GM12878 (cell line): ENCODE measurements at regions not wholly inside any gene's neighbourhood (a gene's known extent, or its start where the extent isn't known, plus 50 kb on each side); places are given as distances from the start of the nearest gene placed in this dataset.

Experiments used
- ETV6 ChIP-seq, 2 experiments: fragments of 450-650 bp in 1 of 2; IDR thresholded peaks in 1 of 2; conservative IDR thresholded peaks in 1 of 2; 2 replicates each; pipeline ENCODE4 v1.6.1; 2014; ENCODE audit warnings: antibody characterized with exemption in 1 of 2, borderline replicate concordance in 1 of 2, low read depth in 1 of 2, mild to moderate bottlenecking in 1 of 2, moderate library complexity in 1 of 2
- HDAC6 ChIP-seq: fragments of 200-600 bp; sonication (generic); IDR thresholded peaks from one replicate; pipeline ENCODE4 v1.8.0; 2017; ENCODE audit warnings: antibody characterized with exemption; ENCODE audit not compliant: unreplicated experiment
- POU2F2 ChIP-seq: IDR thresholded peaks from 3 replicates; pipeline ENCODE4 v1.6.1; 2011; ENCODE audit warnings: low read depth, mild to moderate bottlenecking, low read length, borderline replicate concordance
- YBX1 ChIP-seq: fragments of 450-650 bp; IDR thresholded peaks from 2 replicates; pipeline ENCODE4 v1.6.1; 2016; ENCODE audit warnings: antibody characterized with exemption
- TF ChIP-seq, protein P1 (sequence below): IDR thresholded peaks from 2 replicates; pipeline ENCODE4 v1.6.1; 2011; ENCODE audit warnings: borderline replicate concordance, low read depth, mild to moderate bottlenecking, moderate library complexity, mixed read lengths, low read length; ENCODE audit not compliant: insufficient read depth; ENCODE audit errors: extremely low read length
- TF ChIP-seq, protein P2 (sequence below): fragments of 450-650 bp; IDR thresholded peaks from 2 replicates; pipeline ENCODE4 v1.6.1; 2014; ENCODE audit warnings: mild to moderate bottlenecking
- TF ChIP-seq, protein P3 (sequence below): IDR thresholded peaks from 2 replicates; pipeline ENCODE4 v1.6.1; 2012; ENCODE audit warnings: mild to moderate bottlenecking, low read depth, low read length

DNA sequence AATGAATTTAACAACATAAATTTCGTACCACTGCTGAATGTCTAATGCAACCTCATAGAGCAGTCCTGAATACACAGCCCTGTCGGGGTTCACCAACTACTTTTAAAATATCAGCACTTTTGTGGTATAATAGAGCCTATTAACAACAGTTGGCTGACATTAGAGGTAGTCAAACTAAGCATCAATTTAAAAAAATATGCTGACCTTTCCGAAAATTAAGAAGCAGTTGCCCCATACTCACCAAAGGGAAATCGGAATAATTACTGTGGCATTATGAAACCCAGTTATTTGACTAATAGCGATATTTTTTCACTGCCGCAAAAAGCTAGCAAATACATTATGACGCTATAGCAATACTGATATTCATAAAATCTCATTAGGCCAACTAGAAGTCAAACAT is 273.5 kb upstream of the PPARGC1A start (continued):
- TF ChIP-seq, protein P1, sequence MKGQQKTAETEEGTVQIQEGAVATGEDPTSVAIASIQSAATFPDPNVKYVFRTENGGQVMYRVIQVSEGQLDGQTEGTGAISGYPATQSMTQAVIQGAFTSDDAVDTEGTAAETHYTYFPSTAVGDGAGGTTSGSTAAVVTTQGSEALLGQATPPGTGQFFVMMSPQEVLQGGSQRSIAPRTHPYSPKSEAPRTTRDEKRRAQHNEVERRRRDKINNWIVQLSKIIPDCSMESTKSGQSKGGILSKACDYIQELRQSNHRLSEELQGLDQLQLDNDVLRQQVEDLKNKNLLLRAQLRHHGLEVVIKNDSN, result no peak
- TF ChIP-seq, protein P2, sequence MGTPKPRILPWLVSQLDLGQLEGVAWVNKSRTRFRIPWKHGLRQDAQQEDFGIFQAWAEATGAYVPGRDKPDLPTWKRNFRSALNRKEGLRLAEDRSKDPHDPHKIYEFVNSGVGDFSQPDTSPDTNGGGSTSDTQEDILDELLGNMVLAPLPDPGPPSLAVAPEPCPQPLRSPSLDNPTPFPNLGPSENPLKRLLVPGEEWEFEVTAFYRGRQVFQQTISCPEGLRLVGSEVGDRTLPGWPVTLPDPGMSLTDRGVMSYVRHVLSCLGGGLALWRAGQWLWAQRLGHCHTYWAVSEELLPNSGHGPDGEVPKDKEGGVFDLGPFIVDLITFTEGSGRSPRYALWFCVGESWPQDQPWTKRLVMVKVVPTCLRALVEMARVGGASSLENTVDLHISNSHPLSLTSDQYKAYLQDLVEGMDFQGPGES, result no peak
- TF ChIP-seq, protein P3, sequence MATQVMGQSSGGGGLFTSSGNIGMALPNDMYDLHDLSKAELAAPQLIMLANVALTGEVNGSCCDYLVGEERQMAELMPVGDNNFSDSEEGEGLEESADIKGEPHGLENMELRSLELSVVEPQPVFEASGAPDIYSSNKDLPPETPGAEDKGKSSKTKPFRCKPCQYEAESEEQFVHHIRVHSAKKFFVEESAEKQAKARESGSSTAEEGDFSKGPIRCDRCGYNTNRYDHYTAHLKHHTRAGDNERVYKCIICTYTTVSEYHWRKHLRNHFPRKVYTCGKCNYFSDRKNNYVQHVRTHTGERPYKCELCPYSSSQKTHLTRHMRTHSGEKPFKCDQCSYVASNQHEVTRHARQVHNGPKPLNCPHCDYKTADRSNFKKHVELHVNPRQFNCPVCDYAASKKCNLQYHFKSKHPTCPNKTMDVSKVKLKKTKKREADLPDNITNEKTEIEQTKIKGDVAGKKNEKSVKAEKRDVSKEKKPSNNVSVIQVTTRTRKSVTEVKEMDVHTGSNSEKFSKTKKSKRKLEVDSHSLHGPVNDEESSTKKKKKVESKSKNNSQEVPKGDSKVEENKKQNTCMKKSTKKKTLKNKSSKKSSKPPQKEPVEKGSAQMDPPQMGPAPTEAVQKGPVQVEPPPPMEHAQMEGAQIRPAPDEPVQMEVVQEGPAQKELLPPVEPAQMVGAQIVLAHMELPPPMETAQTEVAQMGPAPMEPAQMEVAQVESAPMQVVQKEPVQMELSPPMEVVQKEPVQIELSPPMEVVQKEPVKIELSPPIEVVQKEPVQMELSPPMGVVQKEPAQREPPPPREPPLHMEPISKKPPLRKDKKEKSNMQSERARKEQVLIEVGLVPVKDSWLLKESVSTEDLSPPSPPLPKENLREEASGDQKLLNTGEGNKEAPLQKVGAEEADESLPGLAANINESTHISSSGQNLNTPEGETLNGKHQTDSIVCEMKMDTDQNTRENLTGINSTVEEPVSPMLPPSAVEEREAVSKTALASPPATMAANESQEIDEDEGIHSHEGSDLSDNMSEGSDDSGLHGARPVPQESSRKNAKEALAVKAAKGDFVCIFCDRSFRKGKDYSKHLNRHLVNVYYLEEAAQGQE, result no peak
- TF ChIP-seq POU2F2 (no peak), YBX1 (no peak), HDAC6 (no peak), ETV6 (conservative IDR thresholded peaks at IDR 0.05 in 1 of 2, IDR thresholded peaks at IDR 0.05 in 1 of 2; ENCODE audit: borderline replicate concordance in 1 of 2, low read depth in 1 of 2) (no peak)
